Chondrocyte (in vitro differentiated cells): ENCODE measurements at regions not wholly inside any gene's neighbourhood (a gene's known extent, or its start where the extent isn't known, plus 50 kb on each side); places are given as distances from the start of the nearest gene placed in this dataset.

Experiments
- DNase-seq: peaks from one replicate; pipeline ENCODE4 v3.0.0; 2021; ENCODE audit warnings: mixed read lengths, low spot score
- H3K27ac Mint-ChIP-seq: one replicate; pipeline ENCODE4 v1.8.0; 2021; ENCODE audit warnings: mild to moderate bottlenecking, moderate library complexity, mixed read lengths; ENCODE audit not compliant: unreplicated experiment
- H3K27me3 Mint-ChIP-seq: 2 replicates; pipeline ENCODE4 v1.8.0; 2021; ENCODE audit warnings: low read depth, mixed read lengths
- H3K36me3 Mint-ChIP-seq: 2 replicates; pipeline ENCODE4 v1.8.0; 2021; ENCODE audit warnings: low read depth, mixed read lengths
- H3K4me1 Mint-ChIP-seq: 2 replicates; pipeline ENCODE4 v1.8.0; 2021; ENCODE audit warnings: low read depth, mild to moderate bottlenecking, mixed read lengths
- H3K4me3 Mint-ChIP-seq: one replicate; pipeline ENCODE4 v1.8.0; 2021; ENCODE audit warnings: mild to moderate bottlenecking, moderate library complexity, mixed read lengths; ENCODE audit not compliant: unreplicated experiment
- H3K9me3 Mint-ChIP-seq: 2 replicates; pipeline ENCODE4 v1.8.0; 2021; ENCODE audit warnings: low read depth, mixed read lengths
- TF ChIP-seq, protein P1 (sequence below): fragments of 200-600 bp; sonication (generic); IDR thresholded peaks from 2 replicates; pipeline ENCODE4 v1.5.0; 2021; ENCODE audit warnings: antibody characterized with exemption, mild to moderate bottlenecking, moderate library complexity

DNA sequence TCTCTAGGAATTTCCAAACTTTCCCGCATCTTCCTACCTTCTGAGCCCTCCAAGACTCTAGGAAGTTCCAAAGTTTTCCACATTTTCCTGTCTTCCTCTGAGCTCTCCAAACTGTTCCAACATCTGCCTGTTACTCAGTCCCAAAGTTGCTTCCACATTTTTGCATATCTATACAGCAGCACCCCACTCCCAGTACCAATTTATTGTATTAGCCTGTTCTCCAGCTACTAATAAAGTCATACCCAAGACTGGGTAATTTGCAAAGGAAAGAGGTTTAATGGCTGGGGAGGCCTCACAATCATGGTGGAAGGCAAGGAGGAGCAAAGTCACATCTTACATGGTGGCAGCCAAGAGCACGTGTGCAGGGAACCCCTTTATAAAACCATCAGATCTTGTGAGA lies 82.9 kb upstream of the DSCAM start:
- H3K4me3 Mint-ChIP-seq, result no peak overlapping the region
- H3K27me3 Mint-ChIP-seq, result no peaks in the 10 kb centered on the region
- H3K27ac Mint-ChIP-seq, result no peak overlapping the region
- no peak for DNase-seq
- peaks cover 2% of the 10 kb centered on the region for H3K36me3 Mint-ChIP-seq
- no peaks in the 10 kb centered on the region for H3K4me1 Mint-ChIP-seq
- H3K9me3 Mint-ChIP-seq, result peaks cover 61% of the 10 kb centered on the region
- TF ChIP-seq, protein P1, sequence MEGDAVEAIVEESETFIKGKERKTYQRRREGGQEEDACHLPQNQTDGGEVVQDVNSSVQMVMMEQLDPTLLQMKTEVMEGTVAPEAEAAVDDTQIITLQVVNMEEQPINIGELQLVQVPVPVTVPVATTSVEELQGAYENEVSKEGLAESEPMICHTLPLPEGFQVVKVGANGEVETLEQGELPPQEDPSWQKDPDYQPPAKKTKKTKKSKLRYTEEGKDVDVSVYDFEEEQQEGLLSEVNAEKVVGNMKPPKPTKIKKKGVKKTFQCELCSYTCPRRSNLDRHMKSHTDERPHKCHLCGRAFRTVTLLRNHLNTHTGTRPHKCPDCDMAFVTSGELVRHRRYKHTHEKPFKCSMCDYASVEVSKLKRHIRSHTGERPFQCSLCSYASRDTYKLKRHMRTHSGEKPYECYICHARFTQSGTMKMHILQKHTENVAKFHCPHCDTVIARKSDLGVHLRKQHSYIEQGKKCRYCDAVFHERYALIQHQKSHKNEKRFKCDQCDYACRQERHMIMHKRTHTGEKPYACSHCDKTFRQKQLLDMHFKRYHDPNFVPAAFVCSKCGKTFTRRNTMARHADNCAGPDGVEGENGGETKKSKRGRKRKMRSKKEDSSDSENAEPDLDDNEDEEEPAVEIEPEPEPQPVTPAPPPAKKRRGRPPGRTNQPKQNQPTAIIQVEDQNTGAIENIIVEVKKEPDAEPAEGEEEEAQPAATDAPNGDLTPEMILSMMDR, result no peak

DNA sequence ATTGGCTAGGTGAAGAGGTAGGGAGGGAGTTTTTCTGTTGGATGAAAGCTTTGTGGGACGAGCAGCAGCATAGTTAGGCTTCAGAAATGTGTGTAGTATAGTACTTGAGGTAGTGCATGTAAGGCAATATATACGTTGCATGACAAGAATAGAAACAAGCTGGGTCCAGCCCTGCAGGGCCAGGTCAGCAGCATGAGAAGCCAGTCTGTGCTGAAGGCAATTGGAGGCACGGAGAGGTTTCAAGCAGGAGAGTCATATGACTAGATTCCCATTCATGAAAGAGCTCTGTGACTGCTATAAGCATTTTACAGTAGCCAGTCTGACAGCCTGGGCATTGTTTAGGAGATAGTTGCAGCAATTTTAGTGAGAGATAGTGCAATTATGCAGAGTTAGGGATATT lies 84.2 kb upstream of the DSCAM start:
- Mint-ChIP-seq H3K27ac (no peak overlapping the region), H3K4me3 (no peak overlapping the region), H3K36me3 (peaks cover 2% of the 10 kb centered on the region), H3K9me3 (peaks cover 61% of the 10 kb centered on the region), H3K4me1 (no peaks in the 10 kb centered on the region), H3K27me3 (no peaks in the 10 kb centered on the region)
- TF ChIP-seq, protein P1, result no peak
- no peak for DNase-seq

DNA sequence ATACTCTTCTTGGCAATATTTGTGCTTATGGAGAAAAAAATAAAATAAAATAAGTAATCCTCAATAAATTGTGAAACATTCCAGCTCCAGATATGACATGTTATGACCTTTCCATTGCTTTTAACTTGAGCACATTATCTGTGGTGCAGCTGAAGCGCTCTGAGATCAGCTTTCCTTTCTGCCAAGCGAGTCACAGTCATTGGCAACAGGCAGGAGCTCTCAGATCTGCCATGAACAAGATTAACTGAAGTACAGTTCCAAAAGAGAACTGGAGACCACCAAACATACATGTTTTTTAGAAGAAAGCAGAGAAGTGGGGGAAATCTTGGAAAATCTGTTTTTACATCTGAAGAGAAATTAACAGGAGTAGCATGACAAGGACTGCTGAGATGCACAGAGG lies 89.2 kb upstream of the DSCAM start:
- H3K27ac Mint-ChIP-seq, result no peak overlapping the region
- DNase-seq, result no peak
- no peaks in the 10 kb centered on the region for H3K36me3 Mint-ChIP-seq
- TF ChIP-seq, protein P1, result no peak
- no peaks in the 10 kb centered on the region for H3K4me1 Mint-ChIP-seq
- peaks cover 25% of the 10 kb centered on the region for H3K9me3 Mint-ChIP-seq
- no peak overlapping the region for H3K4me3 Mint-ChIP-seq
- no peaks in the 10 kb centered on the region for H3K27me3 Mint-ChIP-seq

DNA sequence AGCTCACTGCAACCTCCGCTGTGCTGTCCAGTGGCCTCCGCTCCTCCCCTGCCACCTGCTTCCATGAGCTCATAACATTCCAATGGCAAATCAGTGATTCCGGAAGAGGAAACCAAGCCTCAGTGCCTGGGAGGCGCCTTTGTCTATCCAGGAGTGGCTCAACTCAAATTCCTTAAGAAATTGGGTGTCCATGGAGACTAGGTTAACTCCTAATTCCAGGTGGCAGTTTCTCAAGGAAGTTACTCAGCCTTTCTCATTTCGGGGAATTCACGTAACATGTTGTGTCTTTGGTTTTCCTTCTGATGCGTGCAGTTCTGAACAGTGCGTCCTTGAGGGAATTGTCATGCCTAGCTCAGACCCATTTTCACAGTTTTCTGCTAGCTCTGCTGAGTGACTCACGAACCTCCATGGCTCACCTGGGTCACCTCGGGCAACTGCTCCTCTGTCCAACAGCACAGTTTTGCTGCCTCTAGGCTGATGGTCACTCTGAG lies 89.9 kb upstream of the DSCAM start:
- DNase-seq, result no peak
- TF ChIP-seq, protein P1, result no peak
- Mint-ChIP-seq H3K27ac (no peak overlapping the region), H3K4me3 (no peak overlapping the region), H3K27me3 (no peaks in the 10 kb centered on the region), H3K4me1 (no peaks in the 10 kb centered on the region), H3K9me3 (peaks cover 26% of the 10 kb centered on the region), H3K36me3 (no peaks in the 10 kb centered on the region)

DNA sequence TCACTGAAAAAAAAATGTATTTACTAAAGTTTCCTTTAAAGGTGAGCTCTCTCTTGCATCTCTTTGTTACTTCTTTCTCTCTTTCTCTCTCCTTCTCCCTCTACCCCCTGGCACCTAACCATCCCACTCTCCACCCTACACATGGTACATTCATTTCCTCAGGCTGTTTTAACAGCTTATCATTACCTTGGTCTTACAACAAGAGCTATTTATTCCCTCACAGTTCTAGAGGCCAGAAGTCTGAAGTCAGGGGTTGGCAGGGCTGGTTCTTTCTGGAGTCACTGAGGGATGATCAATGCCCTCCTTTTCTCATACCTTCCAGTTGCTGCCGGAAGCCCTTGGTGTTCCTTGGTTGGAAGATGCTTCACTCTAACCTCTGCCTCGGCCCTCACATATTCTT lies 91.1 kb upstream of the DSCAM start:
- TF ChIP-seq, protein P1, result no peak
- H3K4me3 Mint-ChIP-seq, result no peak overlapping the region

More for the DNA sequence above, 91.1 kb upstream of the DSCAM start:
- no peak for DNase-seq
- no peaks in the 10 kb centered on the region for H3K27me3 Mint-ChIP-seq
- no peak overlapping the region for H3K27ac Mint-ChIP-seq
- H3K9me3 Mint-ChIP-seq, result peaks cover 23% of the 10 kb centered on the region
- H3K4me1 Mint-ChIP-seq, result no peaks in the 10 kb centered on the region
- no peaks in the 10 kb centered on the region for H3K36me3 Mint-ChIP-seq
